Upper lobe of left lung (tissue), 6 donors: ENCODE measurements at regions not wholly inside any gene's neighbourhood (a gene's known extent, or its start where the extent isn't known, plus 50 kb on each side); places are given as distances from the start of the nearest gene placed in this dataset.

Source experiments
- ATAC-seq, 2 donors: fragments of 200-7000 bp; cut with Tn5 transposase; one replicate each; pipeline ENCODE4 v1.9.1; 2022; ENCODE audit warnings: mild to moderate bottlenecking in 2 of 2, moderate library complexity in 2 of 2; ENCODE audit not compliant: low FRiP score in 2 of 2
- DNase-seq, 2 donors: peaks; one replicate each; pipeline ENCODE4 v3.0.0-alpha.2; 2019 to 2020
- H3K27ac ChIP-seq, 4 donors: fragments of 200-600 bp; sonication (generic); one replicate each; pipeline ENCODE4 v1.5.1; 2016 to 2019
- H3K27me3 ChIP-seq, 4 donors: fragments of 200-600 bp; sonication (generic); one replicate each; pipeline ENCODE4 v1.5.1; 2017 to 2019
- H3K36me3 ChIP-seq, 4 donors: fragments of 200-600 bp; sonication (generic); one replicate each; pipeline ENCODE4 v1.5.1; 2016 to 2019
- H3K4me1 ChIP-seq, 4 donors: fragments of 200-600 bp; sonication (generic); one replicate each; pipeline ENCODE4 v1.5.1; 2018 to 2019
- H3K4me3 ChIP-seq, 4 donors: fragments of 200-600 bp; sonication (generic); one replicate each; pipeline ENCODE4 v1.5.1; 2017 to 2019; ENCODE audit warnings: mild to moderate bottlenecking in 2 of 4, moderate library complexity in 1 of 4
- H3K9me3 ChIP-seq, 4 donors: fragments of 200-600 bp; sonication (generic); one replicate each; pipeline ENCODE4 v1.5.1; 2018 to 2019
- CTCF ChIP-seq, 6 experiments: fragments of 450-650 bp in 4 of 6; fragments of 200-600 bp in 2 of 6; sonication (generic) in 2 of 6; IDR thresholded peaks; one replicate each; pipeline ENCODE4 v1.5.1; 2016 to 2019; ENCODE audit warnings: antibody characterized with exemption in 6 of 6
- EP300 ChIP-seq, 4 donors: sonication (generic); formaldehyde crosslinking; IDR thresholded peaks; one replicate each; pipeline ENCODE4 v1.5.1; 2017; ENCODE audit warnings: antibody characterized with exemption in 4 of 4, control low read depth in 2 of 4
- POLR2A ChIP-seq, 4 donors: fragments of 450-650 bp; IDR thresholded peaks; one replicate each; pipeline ENCODE4 v1.5.1; 2016 to 2017; ENCODE audit warnings: antibody characterized with exemption in 4 of 4, mild to moderate bottlenecking in 2 of 4
- POLR2AphosphoS5 ChIP-seq, 2 donors: sonication (generic); formaldehyde crosslinking; IDR thresholded peaks; one replicate each; pipeline ENCODE4 v1.5.1; 2017; ENCODE audit warnings: antibody characterized with exemption in 2 of 2
- WGBS, 2 donors: methylation state at CpG; one replicate each; pipeline ENCODE4 v1.1.5; 2017 to 2018; 5-methylcytosine and 5-hydroxymethylcytosine counted together
- donor health status: DM: no; HTN: no; CAD: no; lungs with moderate emphysema.
- donor health status: DM: no; HTN: yes; CAD: no; lungs with severe emphysema.

DNA sequence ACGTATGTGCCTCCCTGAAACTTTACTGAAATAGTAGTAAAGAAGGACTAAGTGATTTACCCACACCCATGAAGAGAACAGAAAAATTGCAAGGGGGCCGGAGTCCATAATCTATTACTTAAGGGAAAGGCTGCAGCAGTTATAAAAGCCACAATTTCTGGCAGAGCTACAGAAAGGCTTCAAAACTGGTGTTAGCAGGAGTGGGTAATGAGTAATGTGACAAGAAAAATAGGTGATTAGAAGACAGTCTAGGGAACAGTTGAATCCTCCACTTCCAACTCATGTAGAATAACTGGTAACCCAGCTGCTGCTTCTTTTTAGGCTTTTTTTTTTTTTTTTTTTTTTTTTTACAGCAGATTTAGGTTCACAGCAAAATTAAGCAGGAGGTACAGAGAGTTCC, 413.3 kb downstream of the SFMBT2 start:
- TF ChIP-seq EP300 (IDR thresholded peaks at IDR 0.05) (no peak), CTCF (IDR thresholded peaks at IDR 0.05) (no peak), POLR2AphosphoS5 (IDR thresholded peaks at IDR 0.05) (no peak), POLR2A (IDR thresholded peaks at IDR 0.05) (no peak)
- no peak for ATAC-seq
- Histone ChIP-seq H3K36me3 (no peaks in the 10 kb centered on the region), H3K4me1 (no peaks in the 10 kb centered on the region), H3K27ac (no peak overlapping the region), H3K9me3 (no peaks in the 10 kb centered on the region), H3K4me3 (no peak overlapping the region), H3K27me3 (no peaks in the 10 kb centered on the region)
- 85 to 89% methylated on average over 2 of the region's 2 CpGs for WGBS, 2 donors
- no peak for DNase-seq

GRCh38 chr10:6996431-6996830, 414.4 kb downstream of the SFMBT2 start:
- ATAC-seq (no peak), DNase-seq (no peak)
- Histone ChIP-seq H3K27ac (no peak overlapping the region), H3K4me1 (no peaks in the 10 kb centered on the region), H3K27me3 (no peaks in the 10 kb centered on the region), H3K4me3 (no peak overlapping the region), H3K9me3 (no peaks in the 10 kb centered on the region), H3K36me3 (no peaks in the 10 kb centered on the region)
- 53 to 61% methylated on average over 4 of the region's 4 CpGs for WGBS, 2 donors
- TF ChIP-seq POLR2A (IDR thresholded peaks at IDR 0.05), result no peak
- TF ChIP-seq EP300 (IDR thresholded peaks at IDR 0.05), result no peak
- no peak for TF ChIP-seq POLR2AphosphoS5 (IDR thresholded peaks at IDR 0.05)
- TF ChIP-seq CTCF (IDR thresholded peaks at IDR 0.05), result no peak

- Histone ChIP-seq H3K36me3 (no peaks in the 10 kb centered on the region), H3K27ac (no peak overlapping the region), H3K27me3 (no peaks in the 10 kb centered on the region), H3K4me1 (no peaks in the 10 kb centered on the region), H3K9me3 (no peaks in the 10 kb centered on the region), H3K4me3 (no peak overlapping the region)
- DNase-seq (no peak), ATAC-seq (peak in 1 of 2 donors; percentile 28)
- WGBS, 2 donors, result 54 to 55% methylated on average over 4 of the region's 4 CpGs
- no peak for TF ChIP-seq EP300 (IDR thresholded peaks at IDR 0.05)
- no peak for TF ChIP-seq CTCF (IDR thresholded peaks at IDR 0.05)
- no peak for TF ChIP-seq POLR2A (IDR thresholded peaks at IDR 0.05)
- no peak for TF ChIP-seq POLR2AphosphoS5 (IDR thresholded peaks at IDR 0.05)
Observed at GRCh38 chr10:6995831-6996230, 415.0 kb downstream of the SFMBT2 start.

DNA sequence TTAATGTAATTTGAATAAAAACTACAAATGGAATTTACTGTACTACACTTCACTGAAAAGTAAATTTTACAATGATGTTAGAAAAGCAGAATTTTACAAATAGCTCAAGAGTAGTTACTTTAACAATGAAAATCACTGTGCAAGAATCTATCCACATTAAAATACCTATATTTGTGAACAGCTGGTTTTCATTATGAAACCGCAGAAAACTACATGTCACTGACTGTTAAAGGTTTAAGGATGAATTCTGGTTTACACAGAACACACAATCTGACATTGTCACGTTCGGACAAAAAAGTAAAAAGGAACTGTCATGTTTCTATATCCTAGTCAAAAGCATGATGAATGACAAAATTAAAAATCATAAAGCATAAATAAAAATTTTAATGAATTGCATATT, 415.3 kb upstream of the PRKCQ start:
- no peaks in the 10 kb centered on the region for H3K27me3 ChIP-seq
- TF ChIP-seq CTCF (IDR thresholded peaks at IDR 0.05), result no peak
- no peak for TF ChIP-seq POLR2A (IDR thresholded peaks at IDR 0.05)
- no peak for TF ChIP-seq EP300 (IDR thresholded peaks at IDR 0.05)
- TF ChIP-seq POLR2AphosphoS5 (IDR thresholded peaks at IDR 0.05), result no peak
- no peaks in the 10 kb centered on the region for H3K9me3 ChIP-seq
- ATAC-seq (no peak), DNase-seq (no peak)
- H3K36me3 ChIP-seq, result no peaks in the 10 kb centered on the region
- no peaks in the 10 kb centered on the region for H3K4me1 ChIP-seq
- H3K27ac ChIP-seq, result no peak overlapping the region
- H3K4me3 ChIP-seq, result no peak overlapping the region
- 74 to 79% methylated on average over 3 of the region's 3 CpGs for WGBS, 2 donors

DNA sequence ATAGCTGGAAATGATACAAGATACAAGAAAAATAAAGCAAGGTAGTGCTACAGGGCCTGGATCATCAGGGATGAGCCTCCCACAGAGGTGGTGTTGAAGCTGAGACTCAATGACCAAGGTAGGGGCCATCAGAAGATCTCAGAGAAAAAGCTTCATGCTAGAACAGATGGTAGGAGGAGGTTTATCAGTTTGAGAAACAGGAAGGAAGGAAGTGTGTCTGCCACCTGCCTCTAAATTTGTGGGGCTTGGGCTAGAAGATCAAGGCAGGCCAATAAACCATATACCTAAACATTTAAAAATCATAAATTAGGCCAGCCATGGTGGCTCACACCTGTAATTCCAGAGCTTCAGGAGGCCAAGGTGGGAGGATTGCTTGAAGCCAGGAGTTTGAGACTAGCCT, 410.8 kb upstream of the PRKCQ start:
- Histone ChIP-seq H3K27ac (no peak overlapping the region), H3K27me3 (no peaks in the 10 kb centered on the region), H3K9me3 (no peaks in the 10 kb centered on the region), H3K4me1 (no peaks in the 10 kb centered on the region), H3K36me3 (no peaks in the 10 kb centered on the region), H3K4me3 (no peak overlapping the region)
- TF ChIP-seq POLR2AphosphoS5 (IDR thresholded peaks at IDR 0.05) (no peak), CTCF (IDR thresholded peaks at IDR 0.05) (no peak), EP300 (IDR thresholded peaks at IDR 0.05) (no peak), POLR2A (IDR thresholded peaks at IDR 0.05) (no peak)
- ATAC-seq (no peak), DNase-seq (no peak)
